ENCODE measurements at regions not wholly inside any gene's neighbourhood (a gene's known extent, or its start where the extent isn't known, plus 50 kb on each side); places are given as distances from the start of the nearest gene placed in this dataset.

DNA sequence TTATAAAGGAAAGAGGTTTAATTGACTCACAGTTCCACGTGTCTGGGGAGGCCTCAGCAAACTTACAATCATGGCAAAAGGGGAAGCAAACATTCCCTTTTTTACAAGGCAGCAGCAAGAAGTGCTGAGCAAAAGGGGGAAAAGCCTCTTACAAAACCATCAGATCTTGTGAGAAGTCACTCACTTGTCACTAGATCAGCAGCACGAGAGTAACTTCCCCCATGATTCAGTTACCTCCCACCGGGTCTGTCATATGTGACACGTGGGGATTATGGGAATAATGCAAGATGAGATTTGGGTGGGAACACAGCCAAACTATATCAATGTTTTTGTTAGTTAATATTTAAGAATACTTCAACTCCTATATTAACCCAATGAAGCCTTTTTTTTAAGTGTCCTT, 275.2 kb upstream of the CDH9 start:
- Histone ChIP-seq H3K36me3 (ENCODE audit: insufficient read depth, low read length) (no peaks in the 10 kb centered on the region), H3K79me2 (ENCODE audit: insufficient read depth, low read depth, low read length) (no peaks in the 10 kb centered on the region), H3K9me3 (ENCODE audit: low read length) (0 out of 2 replicates have a peak, but pooled peaks cover 5% of the 10 kb centered on the region), H4K20me1 (ENCODE audit: insufficient read depth, low read length) (no peaks in the 10 kb centered on the region), H3K9me2 (ENCODE audit: insufficient read depth, low read length) (no peaks in the 10 kb centered on the region), H3K4me2 (ENCODE audit: low read length) (no peak overlapping the region), H3K4me1 (ENCODE audit: insufficient read depth, low read length, poor library complexity, severe bottlenecking) (no peaks in the 10 kb centered on the region), H3K27ac (ENCODE audit: low read depth, low read length, poor library complexity, severe bottlenecking) (no peak overlapping the region), H3K4me3 (ENCODE audit: low read depth, low read length, poor library complexity, severe bottlenecking) (no peak overlapping the region), H2AFZ (ENCODE audit: low read length) (no peak overlapping the region)
- BruUV-seq (replicated peaks) = no TSS peak
- intact Hi-C loops (cut with micrococcal nuclease; ENCODE audit: unreplicated experiment) = no loop called here
- POLR2A ChIA-PET = no interaction called here
- CTCF ChIA-PET (ENCODE audit: unreplicated experiment) = no interaction called here
- TF ChIP-seq EZH2phosphoT487 (IDR thresholded peaks at IDR 0.05; ENCODE audit: borderline replicate concordance, low read depth, low read length) = no peak
- TF ChIP-seq, protein P1, sequence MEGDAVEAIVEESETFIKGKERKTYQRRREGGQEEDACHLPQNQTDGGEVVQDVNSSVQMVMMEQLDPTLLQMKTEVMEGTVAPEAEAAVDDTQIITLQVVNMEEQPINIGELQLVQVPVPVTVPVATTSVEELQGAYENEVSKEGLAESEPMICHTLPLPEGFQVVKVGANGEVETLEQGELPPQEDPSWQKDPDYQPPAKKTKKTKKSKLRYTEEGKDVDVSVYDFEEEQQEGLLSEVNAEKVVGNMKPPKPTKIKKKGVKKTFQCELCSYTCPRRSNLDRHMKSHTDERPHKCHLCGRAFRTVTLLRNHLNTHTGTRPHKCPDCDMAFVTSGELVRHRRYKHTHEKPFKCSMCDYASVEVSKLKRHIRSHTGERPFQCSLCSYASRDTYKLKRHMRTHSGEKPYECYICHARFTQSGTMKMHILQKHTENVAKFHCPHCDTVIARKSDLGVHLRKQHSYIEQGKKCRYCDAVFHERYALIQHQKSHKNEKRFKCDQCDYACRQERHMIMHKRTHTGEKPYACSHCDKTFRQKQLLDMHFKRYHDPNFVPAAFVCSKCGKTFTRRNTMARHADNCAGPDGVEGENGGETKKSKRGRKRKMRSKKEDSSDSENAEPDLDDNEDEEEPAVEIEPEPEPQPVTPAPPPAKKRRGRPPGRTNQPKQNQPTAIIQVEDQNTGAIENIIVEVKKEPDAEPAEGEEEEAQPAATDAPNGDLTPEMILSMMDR (conservative IDR thresholded peaks at IDR 0.05; ENCODE audit: low read length) = no peak
- DNase-seq (ENCODE audit: low spot score) = no peak

DNA sequence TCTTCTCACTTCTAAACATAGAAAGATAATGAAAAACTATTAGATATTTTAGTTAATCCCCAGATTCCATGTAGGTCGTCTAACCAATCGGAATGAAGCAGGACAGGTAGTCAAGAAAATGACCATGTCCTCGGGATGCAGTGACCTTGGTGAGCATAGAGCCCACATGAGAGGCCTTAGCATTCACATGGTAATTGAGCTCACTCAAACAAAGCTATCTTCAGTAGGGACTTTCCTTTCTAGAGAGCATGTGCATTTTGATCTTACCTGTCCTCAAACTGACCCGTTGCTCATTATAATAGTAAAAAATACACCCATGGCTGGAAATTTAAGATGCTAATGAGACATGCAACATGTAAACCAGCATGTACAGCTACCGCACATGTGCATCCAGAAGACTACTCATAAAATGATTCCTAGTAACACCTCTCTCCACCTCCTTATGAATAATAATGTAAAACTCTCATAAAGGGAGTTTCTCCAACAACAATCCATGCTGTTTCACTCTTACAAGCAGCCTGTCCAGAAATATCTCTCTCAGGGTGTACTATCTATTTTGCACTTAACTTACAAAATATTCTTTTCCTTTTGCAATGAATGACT, 274.0 kb upstream of the CDH9 start:
- no peak overlapping the region for H3K4me2 ChIP-seq (ENCODE audit: low read length)
- BruUV-seq (replicated peaks) = no TSS peak
- no peak for TF ChIP-seq EZH2phosphoT487 (IDR thresholded peaks at IDR 0.05; ENCODE audit: borderline replicate concordance, low read depth, low read length)
- TF ChIP-seq, protein P1 (conservative IDR thresholded peaks at IDR 0.05; ENCODE audit: low read length) = no peak
- H3K27ac ChIP-seq (ENCODE audit: low read depth, low read length, poor library complexity, severe bottlenecking) = no peak overlapping the region
- intact Hi-C loops (cut with micrococcal nuclease; ENCODE audit: unreplicated experiment) = no loop called here
- ChIA-PET CTCF (ENCODE audit: unreplicated experiment) (no interaction called here), POLR2A (interaction anchor here (0.6 kb wide), 1 partner anchor 54 kb away, joined by 3 read pairs; no protein-coding TSS in a partner anchor)
- DNase-seq (ENCODE audit: low spot score) = no peak
- H3K9me3 ChIP-seq (ENCODE audit: low read length) = 0 out of 2 replicates have a peak, but pooled peaks cover 5% of the 10 kb centered on the region
- no peak overlapping the region for H2AFZ ChIP-seq (ENCODE audit: low read length)
- no peaks in the 10 kb centered on the region for H3K36me3 ChIP-seq (ENCODE audit: insufficient read depth, low read length)
- no peaks in the 10 kb centered on the region for H3K4me1 ChIP-seq (ENCODE audit: insufficient read depth, low read length, poor library complexity, severe bottlenecking)
- no peaks in the 10 kb centered on the region for H3K9me2 ChIP-seq (ENCODE audit: insufficient read depth, low read length)
- no peaks in the 10 kb centered on the region for H4K20me1 ChIP-seq (ENCODE audit: insufficient read depth, low read length)
- H3K4me3 ChIP-seq (ENCODE audit: low read depth, low read length, poor library complexity, severe bottlenecking) = no peak overlapping the region
- H3K79me2 ChIP-seq (ENCODE audit: insufficient read depth, low read depth, low read length) = no peaks in the 10 kb centered on the region

DNA sequence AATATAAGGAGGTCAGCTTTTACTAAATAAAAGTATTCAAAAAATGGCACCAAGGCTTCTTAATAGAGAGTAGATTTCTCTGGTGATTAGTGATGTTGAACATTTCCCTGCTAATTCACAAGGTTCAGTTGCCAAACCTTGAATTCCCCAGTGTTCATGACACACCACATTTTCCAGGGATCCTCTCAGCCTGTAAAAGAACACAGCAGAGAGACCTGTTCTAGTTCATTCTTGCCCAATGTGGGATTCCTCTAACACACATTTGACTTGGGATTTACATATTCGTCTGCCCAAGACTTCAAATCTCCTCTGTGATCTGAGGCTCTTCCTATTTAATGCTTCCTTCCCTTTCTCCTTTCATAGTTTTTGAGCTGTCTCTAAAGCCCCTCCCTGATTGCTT, 273.2 kb upstream of the CDH9 start:
- no peak for DNase-seq (ENCODE audit: low spot score)
- BruUV-seq (replicated peaks) = no TSS peak
- H3K27ac ChIP-seq (ENCODE audit: low read depth, low read length, poor library complexity, severe bottlenecking) = no peak overlapping the region

More for the DNA sequence above, 273.2 kb upstream of the CDH9 start:
- Histone ChIP-seq H3K9me2 (ENCODE audit: insufficient read depth, low read length) (no peaks in the 10 kb centered on the region), H3K4me2 (ENCODE audit: low read length) (no peak overlapping the region), H3K4me1 (ENCODE audit: insufficient read depth, low read length, poor library complexity, severe bottlenecking) (no peaks in the 10 kb centered on the region), H3K4me3 (ENCODE audit: low read depth, low read length, poor library complexity, severe bottlenecking) (no peak overlapping the region), H3K9me3 (ENCODE audit: low read length) (0 out of 2 replicates have a peak, but pooled peaks cover 5% of the 10 kb centered on the region), H3K79me2 (ENCODE audit: insufficient read depth, low read depth, low read length) (no peaks in the 10 kb centered on the region), H3K36me3 (ENCODE audit: insufficient read depth, low read length) (no peaks in the 10 kb centered on the region), H2AFZ (ENCODE audit: low read length) (no peak overlapping the region), H4K20me1 (ENCODE audit: insufficient read depth, low read length) (no peaks in the 10 kb centered on the region)
- POLR2A ChIA-PET = no interaction called here
- CTCF ChIA-PET (ENCODE audit: unreplicated experiment) = no interaction called here
- intact Hi-C loops (cut with micrococcal nuclease; ENCODE audit: unreplicated experiment) = no loop called here
- TF ChIP-seq, protein P1 (conservative IDR thresholded peaks at IDR 0.05; ENCODE audit: low read length) = no peak
- no peak for TF ChIP-seq EZH2phosphoT487 (IDR thresholded peaks at IDR 0.05; ENCODE audit: borderline replicate concordance, low read depth, low read length)

All from OCI-LY7 (cell line).